ENCODE measurements at regions not wholly inside any gene's neighbourhood (a gene's known extent, or its start where the extent isn't known, plus 50 kb on each side); places are given as distances from the start of the nearest gene placed in this dataset.

DNA sequence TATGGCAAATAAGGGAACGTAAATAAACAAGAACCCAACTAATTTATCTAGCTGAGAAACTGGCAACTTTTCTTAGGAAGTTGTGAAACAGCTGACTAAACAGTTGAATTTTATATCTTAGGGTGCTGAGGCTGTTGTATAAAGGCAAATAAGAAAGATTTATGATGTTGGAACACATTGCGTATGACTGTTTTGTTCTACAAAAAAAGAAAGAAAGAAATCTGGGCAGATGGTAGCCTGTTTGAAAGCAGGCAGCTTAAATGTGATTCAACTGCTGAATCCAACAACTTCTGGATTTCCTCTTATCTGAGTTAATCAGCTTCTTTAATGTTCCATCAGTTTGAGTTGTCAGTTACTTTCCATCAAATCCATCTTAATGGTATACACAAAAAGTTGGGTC lies 214.5 kb downstream of the SNX13 start:
- DNase-seq (ENCODE audit: extremely low spot score, unreplicated experiment): no peak
- Mint-ChIP-seq H3K36me3 (ENCODE audit: unreplicated experiment) (no peaks in the 10 kb centered on the region), H3K4me1 (ENCODE audit: unreplicated experiment) (no peaks in the 10 kb centered on the region), H3K27me3 (ENCODE audit: unreplicated experiment) (peaks cover 12% of the 10 kb centered on the region), H3K27ac (ENCODE audit: unreplicated experiment) (no peak overlapping the region), H3K4me3 (ENCODE audit: unreplicated experiment) (no peak overlapping the region), H3K9me3 (ENCODE audit: unreplicated experiment) (peaks cover 6% of the 10 kb centered on the region)
- TF ChIP-seq, protein P1, sequence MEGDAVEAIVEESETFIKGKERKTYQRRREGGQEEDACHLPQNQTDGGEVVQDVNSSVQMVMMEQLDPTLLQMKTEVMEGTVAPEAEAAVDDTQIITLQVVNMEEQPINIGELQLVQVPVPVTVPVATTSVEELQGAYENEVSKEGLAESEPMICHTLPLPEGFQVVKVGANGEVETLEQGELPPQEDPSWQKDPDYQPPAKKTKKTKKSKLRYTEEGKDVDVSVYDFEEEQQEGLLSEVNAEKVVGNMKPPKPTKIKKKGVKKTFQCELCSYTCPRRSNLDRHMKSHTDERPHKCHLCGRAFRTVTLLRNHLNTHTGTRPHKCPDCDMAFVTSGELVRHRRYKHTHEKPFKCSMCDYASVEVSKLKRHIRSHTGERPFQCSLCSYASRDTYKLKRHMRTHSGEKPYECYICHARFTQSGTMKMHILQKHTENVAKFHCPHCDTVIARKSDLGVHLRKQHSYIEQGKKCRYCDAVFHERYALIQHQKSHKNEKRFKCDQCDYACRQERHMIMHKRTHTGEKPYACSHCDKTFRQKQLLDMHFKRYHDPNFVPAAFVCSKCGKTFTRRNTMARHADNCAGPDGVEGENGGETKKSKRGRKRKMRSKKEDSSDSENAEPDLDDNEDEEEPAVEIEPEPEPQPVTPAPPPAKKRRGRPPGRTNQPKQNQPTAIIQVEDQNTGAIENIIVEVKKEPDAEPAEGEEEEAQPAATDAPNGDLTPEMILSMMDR (IDR thresholded peaks at IDR 0.05): no peak

DNA sequence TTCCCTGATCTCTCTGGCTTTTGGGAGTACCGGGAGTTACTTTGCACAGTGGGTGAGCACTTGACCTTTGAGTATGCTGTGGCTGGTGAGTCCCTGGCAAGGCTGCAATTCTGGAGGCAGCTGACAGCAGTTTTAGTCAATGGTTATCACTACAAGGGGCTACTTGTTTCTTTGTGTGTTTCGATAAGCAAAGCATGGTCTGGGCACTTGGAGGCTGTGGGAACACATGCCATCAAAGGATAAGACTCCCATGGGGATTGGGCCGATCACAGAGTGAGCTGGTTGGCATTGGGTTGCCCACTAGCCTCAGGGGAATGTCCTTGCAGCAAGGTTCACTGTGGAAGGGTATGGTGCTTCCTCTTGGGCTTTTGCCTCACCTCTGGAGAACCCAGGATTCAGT lies 208.2 kb downstream of the SNX13 start:
- no peak for DNase-seq (ENCODE audit: extremely low spot score, unreplicated experiment)
- H3K4me3 Mint-ChIP-seq (ENCODE audit: unreplicated experiment): no peak overlapping the region

More for the DNA sequence above, 208.2 kb downstream of the SNX13 start:
- H3K27ac Mint-ChIP-seq (ENCODE audit: unreplicated experiment): no peak overlapping the region
- peaks cover 30% of the 10 kb centered on the region for H3K9me3 Mint-ChIP-seq (ENCODE audit: unreplicated experiment)
- peaks cover 13% of the 10 kb centered on the region for H3K4me1 Mint-ChIP-seq (ENCODE audit: unreplicated experiment)
- TF ChIP-seq, protein P1 (IDR thresholded peaks at IDR 0.05): no peak
- H3K27me3 Mint-ChIP-seq (ENCODE audit: unreplicated experiment): peaks cover 11% of the 10 kb centered on the region
- no peaks in the 10 kb centered on the region for H3K36me3 Mint-ChIP-seq (ENCODE audit: unreplicated experiment)
